CD14-positive monocyte (primary cell): ENCODE measurements at regions not wholly inside any gene's neighbourhood (a gene's known extent, or its start where the extent isn't known, plus 50 kb on each side); places are given as distances from the start of the nearest gene placed in this dataset.
A peak's percentile ranks its signal among the peaks of the same experiment; 100 is the strongest.

Experiments used
- DNase-seq, 3 donors: peaks; one replicate each; pipeline ENCODE4 v3.0.0-alpha.2; 2011 to 2022
- H2AFZ ChIP-seq: 2 replicates; pipeline ENCODE4 v1.6.0; 2012; ENCODE audit warnings: mild to moderate bottlenecking, low read depth, low read length, inconsistent platforms; ENCODE audit not compliant: insufficient read depth, poor library complexity, severe bottlenecking
- H3K27ac ChIP-seq, 2 donors: 1 replicate in 1 of 2; 2 replicates in 1 of 2; pipeline ENCODE4 v1.5.1; 2012 to 2013; ENCODE audit warnings: low read length in 2 of 2, control low read depth in 1 of 2, inconsistent platforms in 1 of 2, low read depth in 1 of 2, mild to moderate bottlenecking in 1 of 2
- H3K27me3 ChIP-seq, 2 donors: one replicate each; pipeline versions ENCODE4 v1.6.0 to v1.6.1; 2011 to 2013; ENCODE audit warnings: low read length in 2 of 2; ENCODE audit not compliant: control insufficient read depth in 2 of 2, insufficient read depth in 2 of 2
- H3K36me3 ChIP-seq, 2 donors: replicated peaks in 1 of 2; 1 replicate in 1 of 2; 2 replicates in 1 of 2; pipeline versions ENCODE4 v1.5.1 to v1.6.1; 2012 to 2013; ENCODE audit warnings: low read length in 2 of 2, control low read depth in 1 of 2, inconsistent platforms in 1 of 2, mild to moderate bottlenecking in 1 of 2; ENCODE audit not compliant: insufficient read depth in 2 of 2, control insufficient read depth in 1 of 2
- H3K4me1 ChIP-seq, 2 donors: 1 replicate in 1 of 2; 2 replicates in 1 of 2; pipeline versions ENCODE4 v1.5.1 to v1.6.1; 2012 to 2013; ENCODE audit warnings: low read length in 2 of 2, control low read depth in 1 of 2, inconsistent platforms in 1 of 2, mild to moderate bottlenecking in 1 of 2, moderate library complexity in 1 of 2; ENCODE audit not compliant: insufficient read depth in 2 of 2, control insufficient read depth in 1 of 2
- H3K4me2 ChIP-seq: replicated peaks from 2 replicates; pipeline ENCODE3; 2012; ENCODE audit warnings: low read length, moderate library complexity, mild to moderate bottlenecking; ENCODE audit not compliant: poor library complexity, severe bottlenecking; ENCODE audit errors: extremely low read depth
- H3K4me3 ChIP-seq, 3 experiments: fragments of 200-600 bp in 1 of 3; sonication (generic) in 1 of 3; replicated peaks in 1 of 3; 1 replicate in 2 of 3; 2 replicates in 1 of 3; pipeline ENCODE4 v1.5.1; 2011 to 2013; ENCODE audit warnings: low read length in 3 of 3, mild to moderate bottlenecking in 3 of 3, control low read depth in 2 of 3, low read depth in 2 of 3, inconsistent platforms in 1 of 3, moderate library complexity in 1 of 3
- H3K79me2 ChIP-seq: 2 replicates; pipeline ENCODE4 v1.6.0; 2012; ENCODE audit warnings: mild to moderate bottlenecking, control low read depth, inconsistent platforms, low read length, moderate library complexity; ENCODE audit not compliant: insufficient read depth
- H3K9ac ChIP-seq: 2 replicates; pipeline ENCODE4 v1.6.0; 2017; ENCODE audit warnings: low read length, mild to moderate bottlenecking; ENCODE audit not compliant: insufficient read depth, poor library complexity, severe bottlenecking
- H3K9me3 ChIP-seq, 2 donors: replicated peaks in 1 of 2; 1 replicate in 1 of 2; 2 replicates in 1 of 2; pipeline versions ENCODE4 v1.5.1 to v1.6.1; 2012 to 2013; ENCODE audit warnings: low read length in 2 of 2, control low read depth in 1 of 2; ENCODE audit not compliant: control insufficient read depth in 1 of 2, insufficient read depth in 1 of 2
- H4K20me1 ChIP-seq: 2 replicates; pipeline ENCODE4 v1.6.0; 2012; ENCODE audit warnings: mild to moderate bottlenecking, low read length, control low read depth, moderate library complexity; ENCODE audit not compliant: insufficient read depth
- H3K27ac Mint-ChIP-seq, 7 donors: one replicate each; pipeline ENCODE4 v1.8.0; 2020; ENCODE audit warnings: mild to moderate bottlenecking in 7 of 7, mixed read lengths in 7 of 7, moderate library complexity in 6 of 7, inconsistent platforms in 2 of 7
- H3K27me3 Mint-ChIP-seq, 3 donors: one replicate each; pipeline ENCODE4 v1.8.0; 2021 to 2022; ENCODE audit warnings: low read depth in 3 of 3, mild to moderate bottlenecking in 3 of 3, mixed read lengths in 3 of 3, moderate library complexity in 3 of 3, inconsistent platforms in 1 of 3
- H3K36me3 Mint-ChIP-seq, 2 donors: one replicate each; pipeline ENCODE4 v1.8.0; 2020; ENCODE audit warnings: mixed read lengths in 2 of 2, inconsistent platforms in 1 of 2, mild to moderate bottlenecking in 1 of 2
- H3K4me1 Mint-ChIP-seq: one replicate; pipeline ENCODE4 v1.8.0; 2020; ENCODE audit warnings: mild to moderate bottlenecking, mixed read lengths
- H3K4me3 Mint-ChIP-seq, 2 donors: one replicate each; pipeline ENCODE4 v1.8.0; 2020; ENCODE audit warnings: mild to moderate bottlenecking in 2 of 2, mixed read lengths in 2 of 2, moderate library complexity in 1 of 2
- H3K9me3 Mint-ChIP-seq, 7 donors: one replicate each; pipeline ENCODE4 v1.8.0; 2020 to 2022; ENCODE audit warnings: mixed read lengths in 7 of 7, mild to moderate bottlenecking in 6 of 7, moderate library complexity in 6 of 7, inconsistent platforms in 2 of 7
- CTCF ChIP-seq: fragments of 200-600 bp; IDR thresholded peaks from one replicate; pipeline ENCODE4 v1.8.0; 2022; ENCODE audit warnings: antibody characterized with exemption, mild to moderate bottlenecking
- WGBS: methylation state at CpG from one replicate; pipeline ENCODE4 v1.1.5; 2013; ENCODE audit warnings: missing lambda C conversion rate; ENCODE audit not compliant: insufficient coverage; 5-methylcytosine and 5-hydroxymethylcytosine counted together
- intact Hi-C, 2 donors: fragments of 100-400 bp; cut with micrococcal nuclease; formaldehyde crosslinking; loops; one replicate each; pipeline versions ENCODE4 v1.15.0 to v1.15.1; 2023

GRCh38 chr5:172531704-172532026, 77.3 kb upstream of the SH3PXD2B start:
- intact Hi-C loops, result no loop called here
- no peaks in the 10 kb centered on the region for H4K20me1 ChIP-seq

GRCh38 chr5:172530878-172531703, 76.8 kb upstream of the SH3PXD2B start:
- H3K9me3 ChIP-seq, result peaks cover 0 to 4% of the 10 kb centered on the region in 2 donors

More at GRCh38 chr5:172531704-172532026, 77.3 kb upstream of the SH3PXD2B start:
- Histone ChIP-seq H3K9me3 (peaks cover 0 to 4% of the 10 kb centered on the region in 2 donors), H3K27ac (no peak overlapping the region), H3K4me3 (no peak overlapping the region), H3K79me2 (no peaks in the 10 kb centered on the region), H2AFZ (no peak overlapping the region), H3K36me3 (no peaks in the 10 kb centered on the region), H3K4me1 (peaks cover 10 to 14% of the 10 kb centered on the region in 2 donors), H3K9ac (no peak overlapping the region), H3K27me3 (no peaks in the 10 kb centered on the region), H3K4me2 (no peak overlapping the region)
- Mint-ChIP-seq H3K4me1 (peaks cover 15% of the 10 kb centered on the region), H3K9me3 (peaks cover 3 to 11% (median 4%) of the 10 kb centered on the region in 7 donors), H3K27ac (no peak overlapping the region), H3K4me3 (no peak overlapping the region), H3K36me3 (no peaks in the 10 kb centered on the region), H3K27me3 (peaks cover 0 to 6% (median 3%) of the 10 kb centered on the region in 3 donors)
- WGBS, result no CpG with 5 or more reads among the region's 2 CpGs
- no peak for TF ChIP-seq CTCF
- DNase-seq, result no peak

More at GRCh38 chr5:172530878-172531703, 76.8 kb upstream of the SH3PXD2B start:
- H3K4me3 Mint-ChIP-seq, result peak overlapping the region; percentile 21 to 28
- H2AFZ ChIP-seq, result no peak overlapping the region
- TF ChIP-seq CTCF, result no peak
- no peaks in the 10 kb centered on the region for H3K27me3 ChIP-seq
- peak overlapping the region in 1 of 2 donors; percentile 18 for H3K27ac ChIP-seq
- no peaks in the 10 kb centered on the region for H3K79me2 ChIP-seq
- no peaks in the 10 kb centered on the region for H3K36me3 ChIP-seq
- H3K27me3 Mint-ChIP-seq, result peaks cover 0 to 6% (median 3%) of the 10 kb centered on the region in 3 donors
- WGBS, result 96% methylated on average over 4 of the region's 13 CpGs
- H3K27ac Mint-ChIP-seq, result peak overlapping the region in 3 of 7 donors; percentile 24 to 79 (median 34)
- no peaks in the 10 kb centered on the region for H3K36me3 Mint-ChIP-seq
- H3K4me2 ChIP-seq, result peak overlapping the region; percentile 33
- peaks cover 15% of the 10 kb centered on the region for H3K4me1 Mint-ChIP-seq
- H3K4me1 ChIP-seq, result peaks cover 10 to 14% of the 10 kb centered on the region in 2 donors
- H3K9me3 Mint-ChIP-seq, result peaks cover 3 to 9% (median 4%) of the 10 kb centered on the region in 7 donors
- H3K4me3 ChIP-seq, result peak overlapping the region in 1 of 3 experiments; percentile 19
- H3K9ac ChIP-seq, result peak overlapping the region; percentile 25
- no peaks in the 10 kb centered on the region for H4K20me1 ChIP-seq
- no peak for DNase-seq
- intact Hi-C loops, result no loop called here
